GM21825 (cell line): ENCODE measurements at regions not wholly inside any gene's neighbourhood (a gene's known extent, or its start where the extent isn't known, plus 50 kb on each side); places are given as distances from the start of the nearest gene placed in this dataset.
"Not testable (repeated sequence)": the region's sequence is repeated elsewhere in the genome, so short reads cannot be mapped to it uniquely, and the experiment has no call there.

Source experiments
- ATAC-seq: cut with Tn5 transposase; IDR thresholded peaks from one replicate; pipeline ENCODE4 v1.9.1; 2021; ENCODE audit warnings: mild to moderate bottlenecking, moderate library complexity; ENCODE audit not compliant: unreplicated experiment

- ATAC-seq, result no peak
Measured at GRCh38 chr6:62819640-62820039, 391.6 kb upstream of the FKBP1C start.

- no peak for ATAC-seq
Measured at GRCh38 chr6:62808565-62809293, 402.5 kb upstream of the FKBP1C start.

DNA sequence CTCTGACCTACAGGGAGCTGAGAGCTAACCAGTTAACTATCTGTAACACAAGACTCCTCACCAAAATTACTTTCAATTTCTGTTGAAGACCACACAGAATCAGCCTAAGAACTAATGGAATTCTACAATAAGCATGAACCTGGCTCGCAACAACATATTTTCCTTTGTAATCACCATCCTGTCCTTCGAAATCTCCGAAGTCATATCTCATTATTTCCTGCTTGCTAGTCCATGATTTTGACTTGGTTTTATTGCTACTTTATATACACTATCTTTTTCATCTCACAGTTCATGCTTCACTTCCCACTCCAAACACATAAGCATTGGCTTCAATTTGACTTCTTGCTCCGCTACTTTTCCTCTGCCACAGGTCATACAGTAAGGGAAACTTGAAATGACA lies 405.8 kb upstream of the FKBP1C start:
- ATAC-seq, result no peak

GRCh38 chr6:62803094-62803493 lies 408.2 kb upstream of the FKBP1C start:
- no peak for ATAC-seq

GRCh38 chr6:62797190-62797589 lies 414.1 kb upstream of the FKBP1C start:
- no peak for ATAC-seq

DNA sequence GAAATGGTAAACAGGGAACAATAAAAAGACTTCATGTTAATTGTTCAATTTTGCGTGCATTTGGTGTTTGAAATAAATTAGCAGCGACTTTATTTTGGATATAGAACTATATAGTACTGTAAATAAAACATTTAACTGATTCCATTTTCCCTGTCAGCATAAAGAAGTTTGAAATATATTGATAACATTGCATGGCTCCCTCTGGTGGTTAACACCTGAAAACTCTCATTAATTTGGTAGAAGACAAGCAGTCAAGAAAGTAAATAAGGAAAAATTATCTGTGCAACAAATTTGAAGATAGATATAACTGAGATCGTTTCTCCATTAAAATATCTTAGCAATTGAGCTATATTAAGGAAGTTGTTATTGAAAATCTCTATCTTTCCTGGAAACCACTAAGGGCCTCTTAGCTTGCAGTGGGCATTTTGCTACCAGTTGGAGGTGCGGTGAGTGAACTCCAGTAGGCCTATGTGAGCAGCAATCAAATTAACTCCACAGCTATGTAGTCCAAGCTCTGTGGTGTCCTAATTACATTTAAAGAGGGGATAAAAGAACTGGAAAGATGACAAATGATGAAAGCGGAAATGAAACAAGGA lies 435.7 kb upstream of the FKBP1C start:
- no peak for ATAC-seq

DNA sequence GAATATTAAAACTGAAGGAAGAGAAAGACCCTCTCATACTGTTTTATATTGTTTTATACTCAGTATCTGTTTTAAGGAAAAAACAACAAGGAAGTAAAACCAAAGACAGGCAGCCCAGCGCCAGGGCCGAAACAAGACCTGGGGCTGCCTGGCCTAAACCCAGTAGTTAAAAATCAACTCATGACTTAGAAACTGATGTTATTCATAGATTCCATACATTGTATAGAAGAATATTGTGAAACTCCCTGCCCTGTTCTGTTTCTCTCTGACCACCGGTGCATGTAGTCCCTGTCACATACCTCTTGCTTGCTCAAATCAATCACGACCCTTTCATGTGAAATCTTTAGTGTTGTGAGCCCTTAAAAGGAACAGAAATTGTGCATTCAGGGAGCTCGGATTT lies 445.1 kb upstream of the FKBP1C start:
- not testable (repeated sequence) for ATAC-seq

DNA sequence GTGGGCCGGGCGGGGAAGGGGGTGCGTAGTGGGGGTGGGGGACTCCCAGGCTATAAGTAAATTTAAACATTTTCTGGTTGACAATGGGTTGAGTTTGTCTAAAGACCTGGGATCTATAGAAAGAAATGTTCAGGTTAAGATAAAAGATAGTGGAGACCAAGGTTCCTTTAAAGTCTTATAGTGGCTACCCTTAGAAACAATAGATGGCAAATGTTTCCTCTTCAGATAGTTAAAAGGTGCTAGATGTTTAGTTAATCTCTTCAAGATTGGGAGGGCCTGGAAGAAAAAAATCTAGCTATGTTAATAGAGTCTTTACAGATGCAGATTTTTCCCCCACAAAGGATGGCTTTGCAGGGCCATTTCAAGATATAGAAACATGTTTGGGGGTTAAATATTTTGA lies 446.4 kb upstream of the FKBP1C start:
- ATAC-seq, result no peak

GRCh38 chr6:62763125-62763912 lies 447.9 kb upstream of the FKBP1C start:
- no peak for ATAC-seq

- ATAC-seq, result no peak
Measured at GRCh38 chr6:62746968-62747367, 460.9 kb upstream of the KHDRBS2 start.

DNA sequence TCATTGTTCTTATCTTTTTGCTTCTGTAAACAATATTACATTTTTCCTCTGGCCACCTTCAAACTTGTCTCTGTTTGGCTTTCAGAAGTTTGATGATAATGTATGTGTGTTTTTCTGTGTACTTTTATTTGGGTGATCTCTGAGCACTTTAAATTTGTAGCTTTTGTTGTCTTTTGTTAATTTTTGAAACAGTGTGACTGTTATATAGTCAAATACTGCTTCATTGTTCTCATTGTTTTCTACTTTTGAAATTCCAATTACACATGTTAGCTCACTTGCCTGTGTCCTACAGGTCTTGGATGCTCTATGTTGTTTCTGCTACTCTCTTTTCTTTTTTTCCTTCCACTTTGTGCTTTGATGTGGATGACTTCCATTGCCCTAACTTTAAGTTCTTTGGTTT lies 460.1 kb upstream of the KHDRBS2 start:
- ATAC-seq, result no peak

DNA sequence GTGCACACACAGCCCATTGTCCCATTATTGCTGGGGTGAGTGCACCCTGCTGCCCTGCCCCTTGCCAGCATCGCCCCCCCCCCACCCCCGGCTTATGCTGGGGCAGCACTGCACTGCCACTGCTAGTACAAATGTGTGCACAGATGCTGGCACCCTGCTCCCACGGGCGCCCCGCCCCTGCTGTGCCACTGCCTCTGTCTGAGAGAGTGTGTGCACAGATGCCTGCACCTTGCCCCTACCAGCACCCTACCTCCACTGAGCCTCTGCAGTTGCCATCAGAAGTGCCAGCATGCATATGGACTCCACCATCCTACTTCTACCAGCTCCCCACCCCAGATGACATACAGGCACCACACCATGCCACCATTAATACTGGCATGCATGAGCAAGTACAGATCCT lies 454.6 kb upstream of the KHDRBS2 start:
- ATAC-seq, result no peak

DNA sequence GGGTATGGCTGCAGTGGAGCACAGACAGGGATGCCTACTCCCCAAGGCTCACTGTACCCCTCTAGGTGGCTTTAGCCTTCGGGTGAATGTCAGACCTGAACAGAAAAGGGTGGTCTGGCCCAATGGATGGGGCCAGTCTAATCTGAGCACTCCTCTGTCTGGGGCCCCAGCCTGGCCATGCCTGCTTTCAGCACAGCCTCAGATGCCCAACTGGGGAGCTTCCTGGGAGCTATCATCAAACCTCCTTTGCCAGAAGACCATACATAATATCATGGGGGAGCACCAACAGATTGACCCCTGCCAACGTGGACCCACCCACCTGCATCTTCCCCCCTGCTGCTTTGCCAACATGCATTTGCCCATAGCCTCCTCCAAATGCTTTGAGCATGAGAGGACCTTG lies 454.1 kb upstream of the KHDRBS2 start:
- ATAC-seq, result no peak

DNA sequence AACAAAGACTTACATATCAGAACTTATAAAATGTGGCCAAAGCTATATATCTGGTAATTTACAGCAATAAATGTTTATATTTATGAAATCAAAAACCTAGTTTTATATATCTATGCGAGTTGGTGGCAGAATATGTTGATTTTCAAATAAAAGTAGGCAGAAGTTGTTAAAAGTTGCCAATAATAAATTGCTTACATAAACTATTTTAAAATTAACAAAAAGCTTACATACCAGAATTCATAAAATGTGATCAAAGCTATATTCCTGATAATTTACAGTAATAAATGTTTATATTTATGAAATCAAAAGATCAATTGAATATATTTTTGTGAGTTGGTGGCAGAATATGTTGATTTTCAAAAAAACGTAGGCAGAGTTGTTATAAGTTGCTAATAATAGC lies 451.8 kb upstream of the KHDRBS2 start:
- ATAC-seq, result no peak

GRCh38 chr6:62721408-62721807 lies 435.4 kb upstream of the KHDRBS2 start:
- ATAC-seq, result no peak

- no peak for ATAC-seq
Measured at GRCh38 chr6:62716719-62717118, 430.7 kb upstream of the KHDRBS2 start.

- no peak for ATAC-seq
Measured at GRCh38 chr6:62714112-62714511, 428.1 kb upstream of the KHDRBS2 start.

DNA sequence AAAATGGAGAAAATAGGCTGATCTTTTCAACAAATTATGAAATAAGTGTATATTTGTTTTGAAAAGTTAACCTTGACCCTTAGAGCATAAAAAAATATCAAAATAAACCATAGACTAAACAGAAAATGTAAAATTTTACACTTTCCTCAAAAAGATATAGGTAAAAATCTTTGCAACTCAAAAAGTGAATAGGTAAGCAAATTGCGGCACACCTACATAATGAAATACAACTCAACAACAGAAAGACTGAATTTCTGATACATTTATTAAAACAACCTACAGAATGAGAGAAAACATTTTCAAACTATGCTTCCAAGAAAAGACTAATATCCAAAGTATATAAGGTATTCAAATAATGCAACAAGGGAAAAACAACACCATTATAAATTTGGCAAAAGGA lies 425.7 kb upstream of the KHDRBS2 start:
- ATAC-seq, result no peak

- no peak for ATAC-seq
Measured at GRCh38 chr6:62707914-62708313, 421.9 kb upstream of the KHDRBS2 start.

DNA sequence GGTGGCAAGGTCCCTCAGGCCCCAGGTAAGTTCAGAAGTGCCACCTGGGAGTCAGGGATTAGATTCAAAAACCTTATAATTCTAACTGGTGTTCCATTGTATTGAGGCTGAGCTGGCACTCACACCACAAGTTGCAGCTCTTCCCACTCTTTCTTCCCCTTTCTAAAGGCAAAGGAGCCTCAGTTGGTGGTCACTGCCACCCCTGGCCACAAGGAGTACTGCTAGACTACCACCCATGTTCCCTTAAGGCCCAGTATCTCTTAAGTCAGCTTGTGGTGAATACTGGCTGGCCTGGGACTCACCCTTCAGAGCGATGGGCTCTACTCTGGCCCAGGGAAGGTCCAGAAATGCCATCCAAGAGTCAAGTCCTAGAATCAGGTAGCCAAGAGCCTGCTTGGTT lies 421.1 kb upstream of the KHDRBS2 start:
- no peak for ATAC-seq

DNA sequence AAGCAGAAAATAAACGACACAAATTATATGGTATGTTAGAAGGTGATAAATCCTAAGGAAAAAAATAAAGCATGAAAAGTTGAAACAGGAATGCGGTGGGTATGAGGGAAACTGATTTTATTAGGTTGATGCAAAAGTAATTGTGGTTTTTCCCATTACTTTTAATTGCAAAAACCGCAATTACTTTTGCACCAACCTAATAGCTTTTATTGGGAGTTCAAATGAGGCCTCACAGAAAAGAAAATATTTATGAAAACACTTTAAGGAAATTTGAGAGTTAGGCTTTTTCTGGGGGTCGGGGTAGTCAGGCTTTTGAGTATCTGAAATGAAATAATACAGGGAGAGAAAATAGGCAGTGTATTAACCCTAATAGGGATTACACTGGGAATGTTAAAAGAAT lies 397.0 kb upstream of the KHDRBS2 start:
- no peak for ATAC-seq

DNA sequence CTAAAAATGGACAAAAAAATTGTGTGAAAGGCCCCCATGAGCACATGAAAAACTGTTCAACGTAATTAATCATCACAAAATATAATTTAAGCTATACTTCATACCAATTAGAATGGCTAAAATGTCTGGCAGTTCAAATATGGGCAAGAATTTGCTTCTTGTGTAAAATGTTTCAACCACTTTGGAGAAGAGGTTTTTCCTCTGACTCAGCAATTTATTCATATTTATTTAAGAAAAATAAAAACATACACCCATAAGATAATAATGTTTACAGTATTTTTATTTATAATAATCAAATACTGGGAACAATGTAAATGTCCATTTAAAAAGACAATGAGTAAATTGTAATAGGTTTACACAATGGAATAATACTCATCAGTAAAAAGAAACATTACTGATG lies 395.1 kb upstream of the KHDRBS2 start:
- no peak for ATAC-seq
